ENCODE measurements at regions not wholly inside any gene's neighbourhood (a gene's known extent, or its start where the extent isn't known, plus 50 kb on each side); places are given as distances from the start of the nearest gene placed in this dataset.
"Not testable (repeated sequence)": the region's sequence is repeated elsewhere in the genome, so short reads cannot be mapped to it uniquely, and the experiment has no call there.

- TF ChIP-seq POLR2A (IDR thresholded peaks at IDR 0.05; ENCODE audit: low read depth, low read length): no peak
- DNase-seq (ENCODE audit: insufficient read length, low spot score): no peak
- no peak for FAIRE-seq
These were observed 249.6 kb upstream of the KLF3 start for GRCh38 chr4:38414410-38414809.

- no peak for TF ChIP-seq POLR2A (IDR thresholded peaks at IDR 0.05; ENCODE audit: low read depth, low read length)
- FAIRE-seq (no peak), DNase-seq (ENCODE audit: insufficient read length, low spot score) (no peak)
These were observed 248.3 kb upstream of the KLF3 start for GRCh38 chr4:38415682-38416081.

- FAIRE-seq: no peak
- no peak for DNase-seq (ENCODE audit: insufficient read length, low spot score)
- TF ChIP-seq POLR2A (IDR thresholded peaks at IDR 0.05; ENCODE audit: low read depth, low read length): no peak
These were observed 247.5 kb upstream of the KLF3 start for GRCh38 chr4:38416450-38417014.

- FAIRE-seq; DNase-seq (ENCODE audit: insufficient read length, low spot score): not testable (repeated sequence)
These were observed 243.7 kb upstream of the KLF3 start for GRCh38 chr4:38420254-38420653.

- DNase-seq (ENCODE audit: insufficient read length, low spot score) (no peak), FAIRE-seq (no peak)
- TF ChIP-seq POLR2A (IDR thresholded peaks at IDR 0.05; ENCODE audit: low read depth, low read length): no peak
These were observed 241.1 kb upstream of the KLF3 start for GRCh38 chr4:38422850-38423249.

GRCh38 chr4:38424151-38424871, 239.7 kb upstream of the KLF3 start:
- FAIRE-seq: no peak
- no peak for DNase-seq (ENCODE audit: insufficient read length, low spot score)
- no peak for TF ChIP-seq POLR2A (IDR thresholded peaks at IDR 0.05; ENCODE audit: low read depth, low read length)

GRCh38 chr4:38426532-38426931, 237.5 kb upstream of the KLF3 start:
- no peak for FAIRE-seq
- TF ChIP-seq POLR2A (IDR thresholded peaks at IDR 0.05; ENCODE audit: low read depth, low read length): no peak
- DNase-seq (ENCODE audit: insufficient read length, low spot score): no peak

GRCh38 chr4:38430841-38431240, 233.2 kb upstream of the KLF3 start:
- DNase-seq (ENCODE audit: insufficient read length, low spot score) (no peak), FAIRE-seq (no peak)
- TF ChIP-seq POLR2A (IDR thresholded peaks at IDR 0.05; ENCODE audit: low read depth, low read length): no peak

- no peak for DNase-seq (ENCODE audit: insufficient read length, low spot score)
- FAIRE-seq: no peak
- TF ChIP-seq POLR2A (IDR thresholded peaks at IDR 0.05; ENCODE audit: low read depth, low read length): no peak
These were observed 221.8 kb upstream of the KLF3 start for GRCh38 chr4:38442073-38442788.

- FAIRE-seq (no peak), DNase-seq (ENCODE audit: insufficient read length, low spot score) (no peak)
- TF ChIP-seq POLR2A (IDR thresholded peaks at IDR 0.05; ENCODE audit: low read depth, low read length): no peak
These were observed 214.4 kb upstream of the KLF3 start for GRCh38 chr4:38449506-38450174.

- no peak for DNase-seq (ENCODE audit: insufficient read length, low spot score)
- no peak for TF ChIP-seq POLR2A (IDR thresholded peaks at IDR 0.05; ENCODE audit: low read depth, low read length)
- no peak for FAIRE-seq
These were observed 212.0 kb upstream of the KLF3 start for GRCh38 chr4:38452009-38452408.

GRCh38 chr4:38452542-38452941, 211.5 kb upstream of the KLF3 start:
- TF ChIP-seq POLR2A (IDR thresholded peaks at IDR 0.05; ENCODE audit: low read depth, low read length): no peak
- FAIRE-seq (no peak), DNase-seq (ENCODE audit: insufficient read length, low spot score) (no peak)

GRCh38 chr4:38453253-38453881, 210.6 kb upstream of the KLF3 start:
- FAIRE-seq (no peak), DNase-seq (ENCODE audit: insufficient read length, low spot score) (no peak)
- TF ChIP-seq POLR2A (IDR thresholded peaks at IDR 0.05; ENCODE audit: low read depth, low read length): no peak

GRCh38 chr4:38454284-38454683, 209.7 kb upstream of the KLF3 start:
- no peak for TF ChIP-seq POLR2A (IDR thresholded peaks at IDR 0.05; ENCODE audit: low read depth, low read length)
- no peak for DNase-seq (ENCODE audit: insufficient read length, low spot score)
- no peak for FAIRE-seq

All from H54 (cell line).